GM23338 (cell line): ENCODE measurements at regions not wholly inside any gene's neighbourhood (a gene's known extent, or its start where the extent isn't known, plus 50 kb on each side); places are given as distances from the start of the nearest gene placed in this dataset.

Source experiments
- ATAC-seq: fragments of 200-7000 bp; cut with Tn5 transposase; 3 replicates; pipeline ENCODE4 v1.9.1; 2020
- DNase-seq: peaks from one replicate; pipeline ENCODE4 v3.0.0-alpha.2; 2015; ENCODE audit warnings: low spot score
- H2AFZ ChIP-seq: fragments of 200-600 bp; sonication (generic); 2 replicates; pipeline ENCODE4 v1.8.0; 2016; ENCODE audit warnings: antibody characterized with exemption, mild to moderate bottlenecking, moderate library complexity
- H3F3A ChIP-seq: fragments of 200-600 bp; sonication (generic); replicated peaks from 2 replicates; pipeline ENCODE4 v1.8.0; 2017; ENCODE audit warnings: antibody characterized with exemption, mixed run types, low read depth
- H3K27ac ChIP-seq: fragments of 200-600 bp; sonication (generic); 2 replicates; pipeline ENCODE4 v1.6.1; 2016; ENCODE audit warnings: low read depth
- H3K27me3 ChIP-seq: fragments of 200-600 bp; sonication (generic); 2 replicates; pipeline ENCODE4 v1.8.0; 2016; ENCODE audit warnings: mild to moderate bottlenecking, mixed run types, moderate library complexity; ENCODE audit not compliant: insufficient read depth
- H3K36me3 ChIP-seq: fragments of 200-600 bp; sonication (generic); 2 replicates; pipeline ENCODE4 v1.8.0; 2016; ENCODE audit warnings: mild to moderate bottlenecking; ENCODE audit not compliant: insufficient read depth
- H3K4me1 ChIP-seq: fragments of 200-600 bp; sonication (generic); 2 replicates; pipeline ENCODE4 v1.8.0; 2016; ENCODE audit warnings: mild to moderate bottlenecking, moderate library complexity; ENCODE audit not compliant: insufficient read depth
- H3K4me2 ChIP-seq: fragments of 200-600 bp; sonication (generic); 2 replicates; pipeline ENCODE4 v1.7.1; 2017; ENCODE audit warnings: mixed run types
- H3K4me3 ChIP-seq: fragments of 200-600 bp; sonication (generic); 2 replicates; pipeline ENCODE4 v1.6.1; 2016; ENCODE audit warnings: mixed run types
- H3K79me2 ChIP-seq: fragments of 200-600 bp; sonication (generic); replicated peaks from 2 replicates; pipeline ENCODE4 v1.8.0; 2017; ENCODE audit warnings: mild to moderate bottlenecking; ENCODE audit not compliant: insufficient read depth
- H3K9me2 ChIP-seq: fragments of 200-600 bp; sonication (generic); 2 replicates; pipeline ENCODE4 v1.8.0; 2017; ENCODE audit not compliant: insufficient read depth
- H4K20me1 ChIP-seq: fragments of 200-600 bp; sonication (generic); replicated peaks from 2 replicates; pipeline ENCODE4 v1.8.0; 2017; ENCODE audit warnings: mild to moderate bottlenecking; ENCODE audit not compliant: insufficient read depth
- H3K27ac Mint-ChIP-seq: 2 replicates; pipeline ENCODE4 v1.8.0; 2020; ENCODE audit warnings: inconsistent platforms, mild to moderate bottlenecking, moderate library complexity, mixed read lengths
- H3K27me3 Mint-ChIP-seq: 3 replicates; pipeline ENCODE4 v1.8.0; 2022; ENCODE audit warnings: low read depth, mild to moderate bottlenecking, moderate library complexity, mixed read lengths, inconsistent platforms; ENCODE audit not compliant: insufficient read depth, poor library complexity
- H3K36me3 Mint-ChIP-seq: 3 replicates; pipeline ENCODE4 v1.8.0; 2021; ENCODE audit warnings: low read depth, mild to moderate bottlenecking, inconsistent platforms, moderate library complexity, mixed read lengths
- H3K4me1 Mint-ChIP-seq: 3 replicates; pipeline ENCODE4 v1.8.0; 2020; ENCODE audit warnings: mild to moderate bottlenecking, inconsistent platforms, mixed read lengths
- H3K4me3 Mint-ChIP-seq: 3 replicates; pipeline ENCODE4 v1.8.0; 2021; ENCODE audit warnings: moderate library complexity, mild to moderate bottlenecking, inconsistent platforms, mixed read lengths
- H3K9me3 Mint-ChIP-seq: 3 replicates; pipeline ENCODE4 v1.8.0; 2020; ENCODE audit warnings: moderate library complexity, mild to moderate bottlenecking, inconsistent platforms, mixed read lengths
- CREB1 ChIP-seq: fragments of 250-450 bp; sonication (Bioruptor Pico); IDR thresholded peaks from 2 replicates; pipeline ENCODE4 v1.5.0; 2020; ENCODE audit warnings: low read depth, mild to moderate bottlenecking, moderate library complexity
- CTCF ChIP-seq, 2 experiments: fragments of 200-600 bp in 1 of 2; sonication (generic) in 1 of 2; conservative IDR thresholded peaks; 2 replicates each; pipeline versions ENCODE4 v1.5.1 to v1.6.1; 2016 to 2017; ENCODE audit warnings: antibody characterized with exemption in 2 of 2, low read depth in 2 of 2, mild to moderate bottlenecking in 2 of 2, moderate library complexity in 1 of 2
- ETS1 ChIP-seq: IDR thresholded peaks from 2 replicates; pipeline ENCODE4 v1.6.1; 2016; ENCODE audit warnings: antibody characterized with exemption
- EZH2 ChIP-seq: fragments of 200-600 bp; sonication (generic); IDR thresholded peaks from one replicate; pipeline ENCODE4 v1.8.0; 2017; ENCODE audit warnings: antibody characterized with exemption, mild to moderate bottlenecking, low read depth; ENCODE audit not compliant: unreplicated experiment
- EZH2phosphoT487 ChIP-seq: fragments of 200-600 bp; sonication (generic); IDR thresholded peaks from one replicate; pipeline ENCODE4 v1.8.1; 2018; ENCODE audit warnings: antibody characterized with exemption; ENCODE audit not compliant: unreplicated experiment
- NANOG ChIP-seq: IDR thresholded peaks from 2 replicates; pipeline ENCODE4 v1.6.1; 2016; ENCODE audit warnings: antibody characterized with exemption, borderline replicate concordance
- POLR2AphosphoS5 ChIP-seq: IDR thresholded peaks from 2 replicates; pipeline ENCODE4 v1.6.1; 2016; ENCODE audit warnings: antibody characterized with exemption, low read depth
- REST ChIP-seq: IDR thresholded peaks from one replicate; pipeline ENCODE4 v1.6.1; 2018; ENCODE audit warnings: antibody characterized with exemption; ENCODE audit not compliant: unreplicated experiment
- ZNF114 ChIP-seq: fragments of 250-450 bp; sonication (Bioruptor Pico); IDR thresholded peaks from 2 replicates; pipeline ENCODE4 v1.5.0; 2020; ENCODE audit warnings: mild to moderate bottlenecking, moderate library complexity
- ZNF331 ChIP-seq: fragments of 250-450 bp; sonication (Bioruptor Pico); IDR thresholded peaks from 2 replicates; pipeline ENCODE4 v1.5.0; 2020; ENCODE audit warnings: low read depth, mild to moderate bottlenecking, moderate library complexity
- ZNF462 ChIP-seq: fragments of 250-450 bp; sonication (Bioruptor Pico); IDR thresholded peaks from 2 replicates; pipeline ENCODE4 v1.5.0; 2020; ENCODE audit warnings: mild to moderate bottlenecking, moderate library complexity

GRCh38 chr1:218836264-218836663 lies 337.4 kb upstream of the LYPLAL1 start:
- H3K27me3 ChIP-seq: no peaks in the 10 kb centered on the region
- ATAC-seq (no peak), DNase-seq (no peak)
- Mint-ChIP-seq H3K9me3 (no peaks in the 10 kb centered on the region), H3K27me3 (no peaks in the 10 kb centered on the region), H3K27ac (no peak overlapping the region), H3K4me3 (no peak overlapping the region), H3K36me3 (no peaks in the 10 kb centered on the region), H3K4me1 (no peaks in the 10 kb centered on the region)
- H2AFZ ChIP-seq: no peak overlapping the region
- no peaks in the 10 kb centered on the region for H3K36me3 ChIP-seq
- H3K9me2 ChIP-seq: no peaks in the 10 kb centered on the region; the same call in 1 of the 2 replicates
- no peaks in the 10 kb centered on the region for H3K79me2 ChIP-seq
- H4K20me1 ChIP-seq: no peaks in the 10 kb centered on the region
- TF ChIP-seq REST (no peak), ZNF114 (CRISPR knock-in tag) (no peak), CREB1 (CRISPR knock-in tag) (no peak), EZH2 (no peak), NANOG (no peak), ETS1 (no peak), EZH2phosphoT487 (no peak), CTCF (conservative IDR thresholded peaks at IDR 0.05; ENCODE audit: low read depth in 2 of 2) (no peak), POLR2AphosphoS5 (no peak), ZNF331 (CRISPR knock-in tag) (no peak), ZNF462 (CRISPR knock-in tag) (no peak)
- no peak overlapping the region for H3K4me3 ChIP-seq
- no peak overlapping the region for H3K4me2 ChIP-seq
- H3K27ac ChIP-seq: no peak overlapping the region
- H3F3A ChIP-seq: no peaks in the 10 kb centered on the region
- no peaks in the 10 kb centered on the region for H3K4me1 ChIP-seq
